ENCODE measurements at regions not wholly inside any gene's neighbourhood (a gene's known extent, or its start where the extent isn't known, plus 50 kb on each side); places are given as distances from the start of the nearest gene placed in this dataset.

GRCh38 chr2:2733818-2734217, 402.7 kb upstream of the MYT1L start:
- Mint-ChIP-seq H3K4me1 (no peaks in the 10 kb centered on the region), H3K36me3 (ENCODE audit: low read depth) (no peaks in the 10 kb centered on the region), H3K4me3 (no peak overlapping the region), H3K27ac (ENCODE audit: unreplicated experiment) (no peak overlapping the region), H3K9me3 (no peaks in the 10 kb centered on the region), H3K27me3 (ENCODE audit: low read depth) (peaks cover 7% of the 10 kb centered on the region)
- no peak for DNase-seq (ENCODE audit: low read depth, low spot score)
- no peak for TF ChIP-seq CTCF (conservative IDR thresholded peaks at IDR 0.05)

- Mint-ChIP-seq H3K4me1 (no peaks in the 10 kb centered on the region), H3K9me3 (no peaks in the 10 kb centered on the region), H3K27ac (ENCODE audit: unreplicated experiment) (no peak overlapping the region), H3K36me3 (ENCODE audit: low read depth) (no peaks in the 10 kb centered on the region), H3K4me3 (no peak overlapping the region), H3K27me3 (ENCODE audit: low read depth) (peaks cover 7% of the 10 kb centered on the region)
- no peak for DNase-seq (ENCODE audit: low read depth, low spot score)
- no peak for TF ChIP-seq CTCF (conservative IDR thresholded peaks at IDR 0.05)
Observed at GRCh38 chr2:2732331-2733119, 401.4 kb upstream of the MYT1L start.

GRCh38 chr2:2731816-2732284, 400.8 kb upstream of the MYT1L start:
- H3K4me3 Mint-ChIP-seq = no peak overlapping the region
- no peak overlapping the region for H3K27ac Mint-ChIP-seq (ENCODE audit: unreplicated experiment)
- H3K4me1 Mint-ChIP-seq = no peaks in the 10 kb centered on the region
- H3K9me3 Mint-ChIP-seq = no peaks in the 10 kb centered on the region
- no peak for DNase-seq (ENCODE audit: low read depth, low spot score)
- H3K27me3 Mint-ChIP-seq (ENCODE audit: low read depth) = peaks cover 7% of the 10 kb centered on the region
- TF ChIP-seq CTCF (conservative IDR thresholded peaks at IDR 0.05) = no peak
- no peaks in the 10 kb centered on the region for H3K36me3 Mint-ChIP-seq (ENCODE audit: low read depth)

GRCh38 chr2:2731101-2731815, 400.2 kb upstream of the MYT1L start:
- Mint-ChIP-seq H3K27ac (ENCODE audit: unreplicated experiment) (no peak overlapping the region), H3K4me1 (no peaks in the 10 kb centered on the region), H3K9me3 (no peaks in the 10 kb centered on the region), H3K4me3 (no peak overlapping the region), H3K27me3 (ENCODE audit: low read depth) (peaks cover 10% of the 10 kb centered on the region), H3K36me3 (ENCODE audit: low read depth) (no peaks in the 10 kb centered on the region)
- TF ChIP-seq CTCF (conservative IDR thresholded peaks at IDR 0.05) = no peak
- no peak for DNase-seq (ENCODE audit: low read depth, low spot score)

GRCh38 chr2:2730301-2730833, 399.3 kb upstream of the MYT1L start:
- no peak overlapping the region for H3K27ac Mint-ChIP-seq (ENCODE audit: unreplicated experiment)
- H3K27me3 Mint-ChIP-seq (ENCODE audit: low read depth) = peaks cover 9% of the 10 kb centered on the region
- H3K9me3 Mint-ChIP-seq = no peaks in the 10 kb centered on the region
- no peak overlapping the region for H3K4me3 Mint-ChIP-seq
- DNase-seq (ENCODE audit: low read depth, low spot score) = no peak
- TF ChIP-seq CTCF (conservative IDR thresholded peaks at IDR 0.05) = no peak
- no peaks in the 10 kb centered on the region for H3K4me1 Mint-ChIP-seq
- H3K36me3 Mint-ChIP-seq (ENCODE audit: low read depth) = no peaks in the 10 kb centered on the region
